PC-3 (cell line): ENCODE measurements at regions not wholly inside any gene's neighbourhood (a gene's known extent, or its start where the extent isn't known, plus 50 kb on each side); places are given as distances from the start of the nearest gene placed in this dataset.
A peak's percentile ranks its signal among the peaks of the same experiment; 100 is the strongest.
"Not testable (repeated sequence)": the region's sequence is repeated elsewhere in the genome, so short reads cannot be mapped to it uniquely, and the experiment has no call there.

ENCODE experiments used
- ATAC-seq: fragments of 200-7000 bp; cut with Tn5 transposase; 2 replicates; pipeline ENCODE4 v1.9.1; 2020; ENCODE audit warnings: mild to moderate bottlenecking, moderate library complexity
- BruUV-seq: library from RNA; stranded (reverse); fragments of 400-500 nt; replicated peaks from 2 replicates; lab custom pipeline; 2021; lab: Mats Ljungman, UMichigan
- CTCF ChIA-PET: fragments of 300-600 bp; sonication (Branson Sonifier 250); formaldehyde crosslinking; loops from one replicate; lab custom pipeline; 2022; ENCODE audit warnings: antibody characterized with exemption; lab: Charles Lee
- POLR2A ChIA-PET: fragments of 300-600 bp; sonication (Branson Sonifier 250); formaldehyde crosslinking; loops from one replicate; lab custom pipeline; 2022; ENCODE audit warnings: antibody characterized with exemption; ENCODE audit not compliant: unreplicated experiment; lab: Charles Lee
- DNase-seq: peaks from one replicate; pipeline ENCODE4 v3.0.0-alpha.2; 2015
- H2AFZ ChIP-seq: fragments of 300-600 bp; sonication (generic); 2 replicates; pipeline ENCODE4 v1.6.0; 2016; ENCODE audit warnings: antibody characterized with exemption, low read length
- H3F3A ChIP-seq: fragments of 300-600 bp; sonication (generic); one replicate; pipeline ENCODE4 v1.6.0; 2017; ENCODE audit warnings: antibody characterized with exemption, low read length, control low read depth, mild to moderate bottlenecking; ENCODE audit not compliant: unreplicated experiment
- H3K27ac ChIP-seq: fragments of 300-600 bp; sonication (generic); 2 replicates; pipeline ENCODE4 v1.5.1; 2016; ENCODE audit warnings: mild to moderate bottlenecking, low read length
- H3K27me3 ChIP-seq: fragments of 300-600 bp; sonication (generic); 2 replicates; pipeline ENCODE4 v1.6.1; 2016; ENCODE audit warnings: low read length, mixed read lengths
- H3K36me3 ChIP-seq: fragments of 300-600 bp; sonication (generic); 2 replicates; pipeline ENCODE4 v1.6.1; 2016; ENCODE audit warnings: low read depth, mixed run types, low read length, mixed read lengths
- H3K4me1 ChIP-seq: fragments of 300-600 bp; sonication (generic); 2 replicates; pipeline ENCODE4 v1.5.1; 2016; ENCODE audit warnings: low read length; ENCODE audit not compliant: insufficient read depth
- H3K4me2 ChIP-seq: fragments of 300-600 bp; sonication (generic); 2 replicates; pipeline ENCODE4 v1.6.0; 2016; ENCODE audit warnings: low read length
- H3K4me3 ChIP-seq: fragments of 300-600 bp; sonication (generic); 2 replicates; pipeline ENCODE4 v1.5.1; 2016; ENCODE audit warnings: mild to moderate bottlenecking, low read length, mixed read lengths
- H3K79me2 ChIP-seq: fragments of 300-600 bp; sonication (generic); 2 replicates; pipeline ENCODE4 v1.6.1; 2017; ENCODE audit warnings: low read length, mixed read lengths
- H3K9ac ChIP-seq: fragments of 300-600 bp; sonication (generic); 2 replicates; pipeline ENCODE4 v1.6.0; 2016; ENCODE audit warnings: mild to moderate bottlenecking, low read length
- H3K9me2 ChIP-seq: fragments of 300-600 bp; sonication (generic); replicated peaks from 2 replicates; pipeline ENCODE4 v1.6.1; 2016; ENCODE audit warnings: mixed run types, low read length, mixed read lengths
- H3K9me3 ChIP-seq: fragments of 300-600 bp; sonication (generic); 2 replicates; pipeline ENCODE4 v1.6.1; 2016; ENCODE audit warnings: low read length, mixed read lengths
- H4K20me1 ChIP-seq: fragments of 300-600 bp; sonication (generic); 2 replicates; pipeline ENCODE4 v1.6.1; 2016; ENCODE audit warnings: low read length, mixed read lengths
- CTCF ChIP-seq: fragments of 300-600 bp; sonication (generic); conservative IDR thresholded peaks from 2 replicates; pipeline ENCODE4 v1.5.1; 2017; ENCODE audit warnings: antibody characterized with exemption, low read depth, mild to moderate bottlenecking, low read length
- EZH2 ChIP-seq: fragments of 300-600 bp; sonication (generic); IDR thresholded peaks from one replicate; pipeline ENCODE4 v1.6.1; 2017; ENCODE audit warnings: antibody characterized with exemption, mild to moderate bottlenecking, low read length; ENCODE audit not compliant: unreplicated experiment
- EZH2phosphoT487 ChIP-seq: fragments of 300-600 bp; sonication (generic); IDR thresholded peaks from 2 replicates; pipeline ENCODE4 v1.6.1; 2018; ENCODE audit warnings: mild to moderate bottlenecking, antibody characterized with exemption, low read length, borderline replicate concordance
- intact Hi-C: fragments of 100-400 bp; cut with micrococcal nuclease; formaldehyde crosslinking; loops from 2 replicates; pipeline ENCODE4 v1.9.0; 2023

GRCh38 chr3:30324587-30324986, 281.8 kb upstream of the TGFBR2 start:
- Histone ChIP-seq H3K36me3 (no peaks in the 10 kb centered on the region), H3F3A (no peaks in the 10 kb centered on the region), H3K27ac (peak overlapping the region; percentile 91), H3K79me2 (no peaks in the 10 kb centered on the region), H3K4me3 (0 out of 2 replicates have a peak overlapping the region, but pooled peaks have one; percentile 5), H3K9ac (peak overlapping the region; percentile 70), H3K4me1 (peaks cover 17% of the 10 kb centered on the region), H3K9me2 (no peaks in the 10 kb centered on the region), H3K4me2 (peak overlapping the region; percentile 51), H3K9me3 (0 out of 2 replicates have a peak, but pooled peaks cover 4% of the 10 kb centered on the region), H3K27me3 (no peaks in the 10 kb centered on the region), H2AFZ (no peak overlapping the region; the same call in 1 of the 2 replicates), H4K20me1 (no peaks in the 10 kb centered on the region)
- DNase-seq (peak; percentile 90), ATAC-seq (peak; percentile 98)
- intact Hi-C loops, result loop anchor here (1.0 to 2.0 kb wide), 4 partner anchors 18 to 273 kb away; no protein-coding TSS in a partner anchor
- TF ChIP-seq CTCF (no peak), EZH2 (no peak), EZH2phosphoT487 (no peak)
- no TSS peak for BruUV-seq
- POLR2A ChIA-PET, result interaction anchor here (0.5 to 0.7 kb wide), 5 partner anchors 16 to 283 kb away, joined by 3 to 6 read pairs (median 4); no protein-coding TSS in a partner anchor
- CTCF ChIA-PET, result interaction anchor here (1.2 to 1.5 kb wide), 2 partner anchors 189 to 368 kb away, joined by 5 to 8 read pairs; no protein-coding TSS in a partner anchor

- H3K4me2 ChIP-seq, DNase-seq, intact Hi-C loops, ATAC-seq, H3K4me3 ChIP-seq, POLR2A ChIA-PET, H3K27ac ChIP-seq, H3K36me3 ChIP-seq, H3K27me3 ChIP-seq, H4K20me1 ChIP-seq, H3K9me2 ChIP-seq, H3K79me2 ChIP-seq, H3F3A ChIP-seq, H3K9me3 ChIP-seq, BruUV-seq, H2AFZ ChIP-seq, CTCF ChIA-PET, H3K9ac ChIP-seq: not testable (repeated sequence)
- peaks cover 19% of the 10 kb centered on the region for H3K4me1 ChIP-seq
Measured at GRCh38 chr3:30327976-30328375, 278.4 kb upstream of the TGFBR2 start.

GRCh38 chr3:30328935-30329334, 277.5 kb upstream of the TGFBR2 start:
- intact Hi-C loops, ATAC-seq, H3K27ac ChIP-seq, H3K4me2 ChIP-seq, DNase-seq, H3K9ac ChIP-seq, CTCF ChIA-PET, H3K79me2 ChIP-seq, H2AFZ ChIP-seq, H3K36me3 ChIP-seq, H3K27me3 ChIP-seq, H3K9me3 ChIP-seq, H3F3A ChIP-seq, H3K9me2 ChIP-seq, H3K4me3 ChIP-seq, POLR2A ChIA-PET, H4K20me1 ChIP-seq, BruUV-seq: not testable (repeated sequence)
- peaks cover 17% of the 10 kb centered on the region for H3K4me1 ChIP-seq

GRCh38 chr3:30331519-30331918, 274.9 kb upstream of the TGFBR2 start:
- no peak overlapping the region for H3K4me2 ChIP-seq
- ATAC-seq, result no peak
- H3K4me3 ChIP-seq, result no peak overlapping the region
- H3K27ac ChIP-seq, result no peak overlapping the region
- POLR2A ChIA-PET, result no interaction called here
- CTCF ChIA-PET, result no interaction called here
- no peaks in the 10 kb centered on the region for H4K20me1 ChIP-seq
- no peaks in the 10 kb centered on the region for H3K27me3 ChIP-seq
- no peaks in the 10 kb centered on the region for H3K36me3 ChIP-seq
- no peaks in the 10 kb centered on the region for H3F3A ChIP-seq
- no peaks in the 10 kb centered on the region for H3K79me2 ChIP-seq
- H2AFZ ChIP-seq, result no peak overlapping the region
- TF ChIP-seq EZH2, result no peak
- no peak for TF ChIP-seq EZH2phosphoT487
- no peak for TF ChIP-seq CTCF
- no peaks in the 10 kb centered on the region for H3K9me3 ChIP-seq
- DNase-seq, result no peak
- H3K9ac ChIP-seq, result no peak overlapping the region
- H3K9me2 ChIP-seq, result no peaks in the 10 kb centered on the region
- intact Hi-C loops, result no loop called here
- 0 out of 2 replicates have a peak, but pooled peaks cover 5% of the 10 kb centered on the region for H3K4me1 ChIP-seq
- BruUV-seq, result no TSS peak
